Panc1 (cell line): ENCODE measurements at regions not wholly inside any gene's neighbourhood (a gene's known extent, or its start where the extent isn't known, plus 50 kb on each side); places are given as distances from the start of the nearest gene placed in this dataset.

Experiments
- CTCF ChIP-seq: fragments of 450-650 bp; IDR thresholded peaks from 2 replicates; pipeline ENCODE4 v1.5.1; 2017; ENCODE audit warnings: mild to moderate bottlenecking
- POLR2AphosphoS5 ChIP-seq: IDR thresholded peaks from 2 replicates; pipeline ENCODE4 v1.6.1; 2012; ENCODE audit warnings: mild to moderate bottlenecking, low read depth, low read length, moderate library complexity
- REST ChIP-seq, 2 experiments: IDR thresholded peaks; 2 replicates each; pipeline ENCODE4 v1.6.1; 2011 to 2012; ENCODE audit warnings: low read depth in 2 of 2, control low read depth in 1 of 2, low read length in 1 of 2, mild to moderate bottlenecking in 1 of 2, moderate library complexity in 1 of 2; ENCODE audit not compliant: insufficient read depth in 1 of 2
- SIN3A ChIP-seq: IDR thresholded peaks from 2 replicates; pipeline ENCODE4 v1.6.1; 2012; ENCODE audit warnings: low read depth, mild to moderate bottlenecking, low read length, moderate library complexity, borderline replicate concordance; ENCODE audit not compliant: insufficient read depth
- TCF7L2 ChIP-seq: IDR thresholded peaks from 2 replicates; pipeline ENCODE4 v1.6.1; 2011; ENCODE audit warnings: mild to moderate bottlenecking, low read depth, low read length, inconsistent platforms

GRCh38 chr1:222904451-222904850 lies 89.6 kb downstream of the DISP1 start:
- TF ChIP-seq CTCF (no peak), REST (IDR thresholded peaks at IDR 0.05; ENCODE audit: insufficient read depth in 1 of 2, low read depth in 2 of 2, low read length in 1 of 2) (no peak), POLR2AphosphoS5 (no peak), SIN3A (no peak), TCF7L2 (no peak)
